Adrenal gland (tissue), 5 donors: ENCODE measurements at regions not wholly inside any gene's neighbourhood (a gene's known extent, or its start where the extent isn't known, plus 50 kb on each side); places are given as distances from the start of the nearest gene placed in this dataset.
"Not testable (repeated sequence)": the region's sequence is repeated elsewhere in the genome, so short reads cannot be mapped to it uniquely, and the experiment has no call there.

Experiments
- POLR2A ChIP-seq, 2 donors: fragments of 450-650 bp; IDR thresholded peaks; one replicate each; pipeline ENCODE4 v1.6.1; 2017; ENCODE audit warnings: antibody characterized with exemption in 2 of 2, mild to moderate bottlenecking in 2 of 2, moderate library complexity in 1 of 2
- TF ChIP-seq, protein P1 (sequence below), 6 experiments: fragments of 450-650 bp in 4 of 6; fragments of 200-600 bp in 2 of 6; sonication (generic) in 1 of 6; IDR thresholded peaks; 1 replicate in 5 of 6; 2 replicates in 1 of 6; pipeline versions ENCODE4 v1.5.1 to v1.8.0; 2016 to 2021; ENCODE audit warnings: antibody characterized with exemption in 6 of 6, mild to moderate bottlenecking in 2 of 6, moderate library complexity in 1 of 6
- donor health status: DM: no; HTN: no; CAD: no.

DNA sequence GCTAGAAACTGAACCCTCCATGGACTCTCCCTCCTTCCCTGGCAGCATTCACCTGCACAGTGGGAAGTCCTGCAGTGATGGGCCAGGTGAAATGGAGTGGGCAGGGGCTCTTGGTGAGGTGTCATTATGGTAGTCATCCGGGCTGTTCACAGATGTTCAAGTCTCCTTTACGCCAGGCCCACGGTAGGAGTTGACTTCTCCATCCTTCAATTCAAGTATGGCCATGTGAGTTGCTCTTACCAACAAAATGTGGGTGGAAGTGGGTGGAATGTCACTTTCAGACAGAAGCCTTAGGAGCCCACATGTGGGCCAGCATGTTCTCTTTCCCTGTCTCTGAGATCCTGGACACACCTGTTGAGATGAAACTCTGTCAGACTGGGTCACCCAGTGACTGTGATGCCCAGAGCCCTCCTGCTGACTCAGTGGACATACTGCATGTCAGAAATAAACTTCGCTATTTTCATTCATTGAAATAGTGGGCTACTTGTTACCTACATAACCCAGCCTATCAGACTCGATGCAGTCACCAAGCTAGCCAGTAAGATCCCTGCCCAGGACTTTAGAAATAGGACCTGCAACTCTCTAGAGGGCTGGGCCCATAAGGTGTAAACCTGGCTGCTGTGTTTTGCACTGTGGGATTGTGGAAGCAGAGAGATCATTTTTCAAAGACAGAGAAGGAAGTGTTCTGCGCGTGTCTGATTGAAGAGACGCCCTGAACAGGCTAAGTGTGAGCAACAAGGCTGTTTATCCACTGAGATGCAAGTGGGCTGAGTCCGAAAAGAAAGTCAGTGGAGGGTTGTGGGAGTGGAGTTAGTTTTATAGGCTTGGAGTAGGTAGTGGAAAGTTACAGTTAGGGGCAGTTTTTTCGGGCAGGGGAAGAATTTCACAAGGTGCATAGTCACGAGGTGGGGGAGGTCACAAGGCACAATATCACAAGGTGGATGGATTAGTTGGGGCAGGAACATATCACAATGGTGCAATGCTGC lies 174.4 kb downstream of the TRIM43 start:
- TF ChIP-seq, protein P1, sequence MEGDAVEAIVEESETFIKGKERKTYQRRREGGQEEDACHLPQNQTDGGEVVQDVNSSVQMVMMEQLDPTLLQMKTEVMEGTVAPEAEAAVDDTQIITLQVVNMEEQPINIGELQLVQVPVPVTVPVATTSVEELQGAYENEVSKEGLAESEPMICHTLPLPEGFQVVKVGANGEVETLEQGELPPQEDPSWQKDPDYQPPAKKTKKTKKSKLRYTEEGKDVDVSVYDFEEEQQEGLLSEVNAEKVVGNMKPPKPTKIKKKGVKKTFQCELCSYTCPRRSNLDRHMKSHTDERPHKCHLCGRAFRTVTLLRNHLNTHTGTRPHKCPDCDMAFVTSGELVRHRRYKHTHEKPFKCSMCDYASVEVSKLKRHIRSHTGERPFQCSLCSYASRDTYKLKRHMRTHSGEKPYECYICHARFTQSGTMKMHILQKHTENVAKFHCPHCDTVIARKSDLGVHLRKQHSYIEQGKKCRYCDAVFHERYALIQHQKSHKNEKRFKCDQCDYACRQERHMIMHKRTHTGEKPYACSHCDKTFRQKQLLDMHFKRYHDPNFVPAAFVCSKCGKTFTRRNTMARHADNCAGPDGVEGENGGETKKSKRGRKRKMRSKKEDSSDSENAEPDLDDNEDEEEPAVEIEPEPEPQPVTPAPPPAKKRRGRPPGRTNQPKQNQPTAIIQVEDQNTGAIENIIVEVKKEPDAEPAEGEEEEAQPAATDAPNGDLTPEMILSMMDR (IDR thresholded peaks at IDR 0.05), result not testable (repeated sequence)
- TF ChIP-seq POLR2A (IDR thresholded peaks at IDR 0.05), result not testable (repeated sequence)
